SKM-1 (cell line): ENCODE measurements at regions not wholly inside any gene's neighbourhood (a gene's known extent, or its start where the extent isn't known, plus 50 kb on each side); places are given as distances from the start of the nearest gene placed in this dataset.

Experiments used
- DNase-seq: peaks from one replicate; lab custom pipeline; 2025; ENCODE audit not compliant: unreplicated experiment; lab: John Stamatoyannopoulos, UW

DNA sequence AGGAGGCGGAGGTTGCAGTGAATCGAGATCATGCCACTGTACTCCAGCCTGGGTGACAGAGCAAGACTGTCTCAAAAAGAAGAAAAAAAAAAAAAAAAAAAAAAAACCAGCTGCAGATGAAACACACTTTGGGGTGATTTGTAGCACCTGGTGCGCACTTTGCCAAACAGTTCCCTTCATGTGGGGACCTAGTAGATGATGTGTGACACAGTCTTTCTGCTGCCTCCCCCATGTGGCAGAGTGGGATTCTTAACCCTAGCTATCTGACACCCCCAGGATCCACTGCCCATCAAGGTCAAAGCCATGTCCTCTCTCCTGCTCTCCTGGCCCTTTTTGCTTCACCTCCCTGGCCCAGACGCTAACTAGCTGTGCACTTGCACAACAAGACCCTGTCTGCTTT lies 52.1 kb upstream of the PDZD8 start:
- DNase-seq = no peak

DNA sequence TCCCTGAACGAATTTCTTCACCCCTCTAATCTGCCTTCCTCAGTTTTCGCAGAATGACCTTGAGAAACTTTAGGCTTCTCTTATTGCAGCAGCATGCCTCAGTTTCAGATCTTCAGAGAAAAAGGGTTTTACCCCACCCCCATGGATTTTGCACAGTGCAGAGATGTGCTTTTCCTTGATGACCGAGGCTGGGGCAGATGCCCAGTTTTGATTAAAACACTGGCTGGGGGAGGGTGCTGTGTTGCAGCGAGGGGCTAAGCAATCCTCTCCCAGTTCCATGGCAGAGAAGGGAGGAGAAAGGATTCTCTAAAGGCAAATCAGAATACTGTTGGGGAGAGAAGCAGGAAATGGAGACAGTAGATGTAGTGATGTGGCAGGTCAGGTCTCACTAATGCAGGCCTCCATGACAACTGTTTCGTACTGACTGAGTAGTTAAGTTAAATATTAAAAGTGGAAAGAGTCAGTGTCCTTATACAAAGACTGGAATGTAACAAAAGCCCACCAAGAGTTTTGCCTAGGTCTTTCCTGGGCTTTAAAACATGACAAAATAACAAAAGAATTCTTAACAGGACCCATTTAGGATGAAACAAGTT lies 50.8 kb upstream of the PDZD8 start:
- no peak for DNase-seq

- no peak for DNase-seq
Observed at GRCh38 chr10:117424883-117425649, 49.8 kb upstream of the PDZD8 start.
